HG03060 (cell line): ENCODE measurements at regions not wholly inside any gene's neighbourhood (a gene's known extent, or its start where the extent isn't known, plus 50 kb on each side); places are given as distances from the start of the nearest gene placed in this dataset.

Source experiments
- ATAC-seq: cut with Tn5 transposase; IDR thresholded peaks from one replicate; pipeline ENCODE4 v1.9.1; 2021; ENCODE audit warnings: low read depth, moderate number of reproducible peaks; ENCODE audit not compliant: unreplicated experiment

GRCh38 chr4:104940927-104941326, 205.7 kb upstream of the TET2 start:
- ATAC-seq, result no peak

GRCh38 chr4:104941661-104942062, 205.0 kb upstream of the TET2 start:
- ATAC-seq, result peak; percentile 58

- ATAC-seq, result no peak
These were observed 203.5 kb upstream of the TET2 start for GRCh38 chr4:104942990-104943743.

- no peak for ATAC-seq
These were observed 202.1 kb upstream of the TET2 start for GRCh38 chr4:104944596-104944995.

- no peak for ATAC-seq
These were observed 182.1 kb upstream of the TET2 start for GRCh38 chr4:104964410-104965175.

GRCh38 chr4:104966349-104967033, 180.2 kb upstream of the TET2 start:
- peak; percentile 94 for ATAC-seq

- ATAC-seq, result peak; percentile 3
These were observed 179.7 kb upstream of the TET2 start for GRCh38 chr4:104967034-104967401.

- ATAC-seq, result no peak
These were observed 177.1 kb upstream of the TET2 start for GRCh38 chr4:104969394-104970082.

- ATAC-seq, result no peak
These were observed 175.2 kb upstream of the TET2 start for GRCh38 chr4:104971462-104971861.

- peak; percentile 36 for ATAC-seq
These were observed 173.0 kb upstream of the TET2 start for GRCh38 chr4:104973708-104974107.

- no peak for ATAC-seq
These were observed 171.1 kb upstream of the TET2 start for GRCh38 chr4:104975617-104976016.

- ATAC-seq, result no peak
These were observed 170.4 kb upstream of the TET2 start for GRCh38 chr4:104976262-104976661.

GRCh38 chr4:104979083-104979760, 167.5 kb upstream of the TET2 start:
- no peak for ATAC-seq

GRCh38 chr4:104983615-104984179, 163.0 kb upstream of the TET2 start:
- no peak for ATAC-seq

- ATAC-seq, result no peak
These were observed 160.4 kb upstream of the TET2 start for GRCh38 chr4:104986306-104986705.

GRCh38 chr4:104989371-104989770, 157.3 kb upstream of the TET2 start:
- ATAC-seq, result no peak

GRCh38 chr4:105002278-105002677, 144.4 kb upstream of the TET2 start:
- ATAC-seq, result no peak

- ATAC-seq, result no peak
These were observed 132.4 kb upstream of the TET2 start for GRCh38 chr4:105014234-105014633.

GRCh38 chr4:105014635-105015034, 132.0 kb upstream of the TET2 start:
- ATAC-seq, result no peak

GRCh38 chr4:105015750-105016149, 130.9 kb upstream of the TET2 start:
- no peak for ATAC-seq
